Activated T-helper 1 cell treated with anti-CD3 and anti-CD28 coated beads, Interleukin-2, amount 50 U/mL, for 16 hours (primary cell): ENCODE measurements at regions not wholly inside any gene's neighbourhood (a gene's known extent, or its start where the extent isn't known, plus 50 kb on each side); places are given as distances from the start of the nearest gene placed in this dataset.

Source experiments
- DNase-seq, 2 donors: peaks; one replicate each; pipeline ENCODE4 v3.0.0-alpha.2; 2020; ENCODE audit warnings: low read depth in 1 of 2, low spot score in 1 of 2

- DNase-seq: no peak
Observed at GRCh38 chr5:142475102-142475513, 150.3 kb upstream of the SPRY4 start.

- no peak for DNase-seq
Observed at GRCh38 chr5:142474431-142475094, 149.7 kb upstream of the SPRY4 start.

- no peak for DNase-seq
Observed at GRCh38 chr5:142473038-142473437, 148.2 kb upstream of the SPRY4 start.

GRCh38 chr5:142472306-142472951 is 147.6 kb upstream of the SPRY4 start:
- DNase-seq: peak in 1 of 2 donors; percentile 43

GRCh38 chr5:142466195-142466971 is 141.6 kb upstream of the SPRY4 start:
- DNase-seq: no peak

GRCh38 chr5:142465476-142465875 is 140.7 kb upstream of the SPRY4 start:
- DNase-seq: no peak

GRCh38 chr5:142463904-142464303 is 139.1 kb upstream of the SPRY4 start:
- no peak for DNase-seq

GRCh38 chr5:142461028-142461590 is 136.3 kb upstream of the SPRY4 start:
- DNase-seq: no peak

GRCh38 chr5:142459209-142459608 is 134.4 kb upstream of the SPRY4 start:
- no peak for DNase-seq

GRCh38 chr5:142455856-142456255 is 131.0 kb upstream of the SPRY4 start:
- no peak for DNase-seq

- no peak for DNase-seq
Observed at GRCh38 chr5:142453932-142454331, 129.1 kb upstream of the SPRY4 start.

GRCh38 chr5:142450419-142450818 is 125.6 kb upstream of the SPRY4 start:
- DNase-seq: no peak

GRCh38 chr5:142447887-142448286 is 123.1 kb upstream of the SPRY4 start:
- DNase-seq: no peak

- DNase-seq: no peak
Observed at GRCh38 chr5:142446960-142447279, 122.1 kb upstream of the SPRY4 start.

- no peak for DNase-seq
Observed at GRCh38 chr5:142446131-142446959, 121.5 kb upstream of the SPRY4 start.

- DNase-seq: no peak
Observed at GRCh38 chr5:142445266-142445665, 120.4 kb upstream of the SPRY4 start.

GRCh38 chr5:142441616-142442015 is 116.8 kb upstream of the SPRY4 start:
- DNase-seq: no peak

- no peak for DNase-seq
Observed at GRCh38 chr5:142439207-142439860, 114.5 kb upstream of the SPRY4 start.

GRCh38 chr5:142438573-142438972 is 113.8 kb upstream of the SPRY4 start:
- no peak for DNase-seq

GRCh38 chr5:142437563-142437962 is 112.7 kb upstream of the SPRY4 start:
- no peak for DNase-seq
